Left forelimb (tissue), 1 donor: ENCODE measurements at regions not wholly inside any gene's neighbourhood (a gene's known extent, or its start where the extent isn't known, plus 50 kb on each side); places are given as distances from the start of the nearest gene placed in this dataset.

Experiments
- DNase-seq: peaks from one replicate; pipeline ENCODE4 v3.0.0-alpha.2; 2018; ENCODE audit warnings: low spot score

DNA sequence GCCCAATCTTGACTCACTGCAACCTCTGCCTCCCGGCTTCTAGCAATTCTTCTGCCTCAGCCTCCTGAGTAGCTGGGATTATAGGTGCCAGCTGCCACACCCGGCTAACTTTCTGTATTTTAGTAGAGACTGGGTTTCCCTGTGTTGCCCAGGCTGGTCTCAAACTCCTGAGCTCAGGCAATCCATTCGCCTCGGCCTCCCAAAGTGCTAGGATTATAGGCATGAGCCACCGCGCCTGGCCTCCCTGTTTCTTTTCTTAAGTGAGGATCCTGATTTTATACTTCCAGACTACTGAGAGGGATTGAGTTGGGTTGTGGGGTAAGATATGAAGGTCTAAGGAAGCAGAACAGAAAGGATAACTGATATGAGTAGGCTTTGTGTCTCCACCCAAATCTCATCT lies 106.8 kb downstream of the CNTN3 start:
- no peak for DNase-seq

DNA sequence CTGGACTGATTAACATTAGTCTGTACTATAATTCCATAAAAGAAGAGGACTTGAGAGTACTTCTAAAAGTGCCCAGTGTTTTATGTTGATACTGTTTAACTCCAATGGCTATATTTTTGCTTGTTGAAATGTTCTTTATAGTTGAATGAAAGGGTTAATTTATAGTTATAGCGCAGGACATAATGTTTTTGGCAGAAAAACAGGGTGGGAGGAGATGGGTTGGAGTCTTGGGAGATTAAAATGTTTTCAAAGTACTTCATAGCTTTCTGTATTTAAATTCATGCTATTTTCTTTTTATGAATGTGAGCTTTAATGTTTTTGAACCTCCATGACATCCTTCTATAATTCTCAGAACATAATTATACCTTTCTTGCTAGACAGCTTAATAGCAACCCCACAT lies 108.2 kb downstream of the CNTN3 start:
- no peak for DNase-seq

DNA sequence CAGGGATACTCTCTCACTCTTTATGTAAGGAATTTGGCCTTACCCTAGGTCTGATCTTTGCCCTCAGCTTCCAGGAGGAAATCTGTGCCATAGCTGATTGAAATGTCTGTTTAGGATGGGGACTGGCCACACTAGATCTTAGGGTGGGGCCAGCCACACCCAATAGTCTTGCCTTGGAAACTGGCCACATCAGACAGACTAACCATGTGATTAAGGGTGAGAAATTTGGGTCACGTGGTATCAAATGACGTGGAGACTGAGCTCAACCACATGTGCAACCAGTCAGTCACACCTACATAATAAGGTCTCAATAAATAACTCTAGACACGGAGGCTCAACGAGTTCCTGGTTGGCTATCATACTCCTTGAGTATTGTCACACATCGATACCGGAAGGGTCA lies 113.5 kb downstream of the CNTN3 start:
- DNase-seq, result no peak

DNA sequence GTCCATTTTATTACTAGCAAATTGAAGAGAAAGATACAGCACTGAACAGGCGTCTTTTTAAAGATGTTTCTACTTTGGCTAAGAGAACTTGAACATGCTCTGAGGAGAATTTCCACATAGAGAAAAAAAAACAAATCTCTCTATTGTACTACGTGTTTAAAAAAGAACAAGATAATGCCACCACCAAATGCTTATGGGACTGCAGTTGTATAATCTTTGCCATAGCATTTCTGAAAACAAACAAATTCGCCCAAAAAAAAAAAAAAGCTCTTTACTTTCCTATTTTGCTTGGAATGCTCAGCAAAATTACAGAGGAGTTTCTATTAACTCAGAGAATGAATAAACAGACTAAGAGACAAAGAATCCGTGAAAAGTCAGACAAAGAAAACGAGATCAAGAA lies 114.2 kb downstream of the CNTN3 start:
- DNase-seq, result no peak

DNA sequence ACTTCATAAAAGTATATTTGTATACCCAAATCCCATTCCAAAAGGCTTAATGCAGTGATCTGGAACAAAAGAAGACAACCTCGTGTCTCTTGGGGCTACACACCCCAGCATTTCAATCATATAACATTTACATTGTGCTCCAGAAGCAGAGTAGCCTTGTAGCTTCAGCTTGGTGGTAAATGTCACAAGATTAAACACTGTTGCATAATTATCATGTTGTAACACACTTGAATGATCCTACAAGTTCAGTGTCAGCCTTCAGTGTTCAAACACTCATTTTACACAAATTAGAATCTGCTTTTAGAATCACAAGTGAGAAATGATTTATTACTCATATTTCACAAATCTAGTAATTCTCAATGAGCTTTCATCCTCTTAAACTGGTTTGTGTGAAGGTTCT lies 122.6 kb downstream of the CNTN3 start:
- no peak for DNase-seq

DNA sequence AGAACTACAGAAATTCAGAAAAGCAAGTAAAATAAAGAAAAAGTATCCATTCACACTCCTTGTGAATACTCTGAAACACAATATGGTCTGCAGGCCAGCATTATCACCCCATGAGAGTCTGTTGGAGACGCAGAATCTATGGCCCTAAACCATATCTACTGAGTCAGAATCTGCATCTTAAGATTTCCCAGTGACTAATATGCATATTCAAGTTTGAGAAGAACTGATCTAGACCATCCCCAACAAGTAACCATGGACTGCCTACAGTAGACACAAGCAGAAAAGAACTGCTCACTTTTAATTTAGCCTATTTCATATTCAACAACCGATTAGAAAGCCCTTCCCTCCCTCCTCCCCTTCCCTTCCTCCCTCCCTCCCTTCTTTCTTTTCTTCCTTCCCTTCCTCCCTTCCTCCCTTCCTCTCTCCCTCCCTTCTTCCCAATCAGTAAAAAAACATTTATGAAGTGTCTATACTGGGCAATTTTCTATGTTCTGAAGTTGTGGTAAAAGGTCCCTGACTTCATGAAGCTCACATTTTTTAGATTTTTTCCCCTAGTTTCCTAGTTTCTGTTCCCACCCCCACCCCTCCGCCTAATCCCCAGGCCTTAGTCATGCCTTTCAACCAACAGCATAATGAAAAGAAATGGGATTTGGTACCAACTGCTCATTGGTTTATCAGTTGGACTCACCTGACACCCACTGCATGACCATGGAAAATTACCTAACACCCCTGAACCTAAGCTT lies 125.2 kb downstream of the CNTN3 start:
- no peak for DNase-seq

- no peak for DNase-seq
Observed at GRCh38 chr3:74479915-74480314, 134.5 kb downstream of the CNTN3 start.

DNA sequence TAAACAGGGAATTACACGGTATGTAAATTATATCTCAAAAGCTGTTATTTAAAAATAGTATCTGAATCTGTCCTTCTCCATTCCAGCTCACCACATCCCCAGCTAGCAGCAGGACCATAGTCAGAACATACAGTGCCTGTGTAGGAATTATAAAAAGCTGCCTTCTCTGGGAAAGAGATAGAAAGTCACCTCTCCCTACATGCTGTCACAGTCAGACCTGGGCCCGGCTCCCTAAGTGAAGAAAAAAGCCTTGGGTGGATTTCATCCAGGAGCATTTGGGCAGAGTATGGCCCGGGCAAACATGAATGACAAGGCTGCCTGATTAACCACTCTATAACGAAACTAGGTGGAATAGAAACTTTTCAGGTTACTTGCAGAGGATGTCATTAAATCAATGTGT lies 144.1 kb downstream of the CNTN3 start:
- DNase-seq, result no peak

DNA sequence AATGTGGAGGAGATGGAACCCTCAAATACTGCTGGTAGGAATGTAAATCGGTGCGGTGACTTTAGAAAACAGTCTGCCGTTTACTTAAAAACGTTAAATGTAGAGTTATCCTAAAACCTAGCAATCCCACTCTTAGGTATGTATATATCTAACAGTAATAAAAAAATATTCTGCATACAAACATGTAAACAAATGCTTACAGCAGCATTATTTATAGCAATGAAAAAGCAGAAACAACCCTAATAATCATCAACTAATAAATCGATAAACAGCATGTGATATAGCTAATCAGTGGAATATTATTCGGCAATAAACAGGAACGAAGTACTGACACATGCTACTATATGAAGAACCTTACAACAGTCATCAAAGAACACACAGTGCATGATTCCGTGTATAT lies 144.7 kb downstream of the CNTN3 start:
- DNase-seq, result no peak

DNA sequence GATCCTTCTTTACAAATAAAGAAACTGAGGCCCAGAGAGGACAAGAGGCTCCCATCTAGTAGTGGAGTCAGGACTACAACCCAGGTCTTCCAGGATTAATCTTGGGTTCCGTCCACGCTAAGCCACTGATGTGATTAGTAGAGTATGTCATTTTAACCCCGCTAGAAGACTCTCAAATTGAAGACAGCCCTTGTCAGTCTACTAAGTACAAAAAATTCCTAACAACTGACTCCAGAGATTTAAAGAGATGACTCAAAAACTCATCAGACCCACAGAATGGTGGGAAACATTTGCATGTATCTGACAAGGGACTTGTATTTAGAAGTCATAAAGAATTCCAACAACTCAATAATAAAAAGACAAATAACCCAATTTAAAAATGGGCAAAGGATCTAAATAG lies 145.3 kb downstream of the CNTN3 start:
- no peak for DNase-seq

GRCh38 chr3:74465715-74466410 lies 148.6 kb downstream of the CNTN3 start:
- DNase-seq, result no peak

DNA sequence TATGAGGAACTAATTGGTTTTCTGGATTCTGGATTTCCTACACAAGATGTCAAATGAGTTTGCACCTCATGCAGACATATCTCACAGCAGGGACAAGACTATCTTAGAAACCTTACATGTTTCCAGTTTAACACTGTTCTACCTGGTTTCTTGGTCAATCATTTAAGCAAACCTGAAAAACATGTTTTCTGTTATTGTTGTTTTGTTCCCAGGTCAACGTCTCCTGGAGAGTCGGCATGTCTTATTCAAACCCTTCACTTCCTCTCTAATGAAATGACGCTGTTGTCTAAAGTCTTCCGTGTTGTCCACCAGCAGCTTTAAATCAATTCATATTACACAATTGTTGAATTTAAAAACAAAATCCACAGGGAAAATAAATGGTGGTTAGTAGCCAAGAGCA lies 150.9 kb downstream of the CNTN3 start:
- no peak for DNase-seq

GRCh38 chr3:74456166-74456565 lies 158.3 kb downstream of the CNTN3 start:
- no peak for DNase-seq

DNA sequence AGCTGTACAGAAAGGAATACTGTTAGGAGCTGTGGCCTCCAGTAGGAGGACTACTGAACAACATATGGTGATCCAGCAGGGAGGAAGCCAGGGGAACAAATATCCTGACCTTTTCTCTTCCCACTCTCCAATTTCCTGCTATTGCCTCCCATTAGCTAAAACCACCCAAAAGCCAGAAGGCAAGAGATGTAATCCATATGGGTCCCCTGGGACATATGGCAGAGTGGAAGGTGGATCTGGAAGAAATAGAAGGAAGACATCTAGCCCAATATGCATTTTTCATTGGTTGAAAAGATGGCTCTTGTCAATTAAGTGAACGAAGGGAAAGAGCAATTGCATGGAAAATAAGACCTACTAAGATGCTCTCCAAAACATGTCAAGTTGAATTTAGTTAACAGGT lies 167.2 kb downstream of the CNTN3 start:
- DNase-seq, result no peak

DNA sequence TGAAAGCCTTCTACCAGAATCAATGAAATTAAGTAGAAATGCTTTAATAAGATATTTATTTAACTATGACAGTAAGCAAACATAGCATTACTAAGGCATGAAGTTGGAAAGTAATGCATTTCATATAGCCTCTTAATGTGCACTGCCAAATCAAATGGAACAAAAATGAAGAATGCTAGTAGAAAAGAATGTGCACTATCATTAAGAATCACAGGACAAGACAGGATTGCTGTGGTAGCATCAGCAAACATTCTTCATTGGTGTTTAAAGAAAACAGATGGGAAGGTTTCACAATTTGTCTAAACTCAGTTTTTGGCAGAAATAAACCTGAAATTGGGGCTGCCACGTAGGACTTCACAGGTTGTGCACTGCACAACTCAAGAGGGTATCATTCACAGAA lies 168.9 kb downstream of the CNTN3 start:
- no peak for DNase-seq

DNA sequence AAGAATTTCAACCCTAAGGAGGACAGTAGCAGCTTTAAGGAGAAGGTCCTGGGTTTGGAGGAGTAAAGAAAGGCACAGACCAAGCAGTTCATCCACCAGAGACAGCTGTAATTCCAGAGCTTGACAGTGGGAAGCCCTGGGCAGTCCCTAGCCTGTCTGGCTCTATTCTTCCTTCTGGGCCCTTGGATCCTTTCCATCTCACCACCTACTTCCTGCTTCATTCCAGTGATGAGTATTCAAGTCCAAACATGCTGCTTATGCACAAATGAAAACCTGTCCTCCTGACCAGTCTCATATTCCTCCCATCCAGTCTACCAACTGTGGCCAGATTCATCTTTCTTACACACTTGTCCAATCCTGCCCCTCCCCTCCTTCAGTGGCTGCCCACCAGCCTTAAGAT lies 171.4 kb downstream of the CNTN3 start:
- no peak for DNase-seq

- DNase-seq, result no peak
Observed at GRCh38 chr3:74442683-74443082, 171.8 kb downstream of the CNTN3 start.

GRCh38 chr3:74442068-74442467 lies 172.4 kb downstream of the CNTN3 start:
- DNase-seq, result no peak

- DNase-seq, result no peak
Observed at GRCh38 chr3:74436184-74436583, 178.3 kb downstream of the CNTN3 start.

GRCh38 chr3:74435631-74436030 lies 178.8 kb downstream of the CNTN3 start:
- no peak for DNase-seq

DNA sequence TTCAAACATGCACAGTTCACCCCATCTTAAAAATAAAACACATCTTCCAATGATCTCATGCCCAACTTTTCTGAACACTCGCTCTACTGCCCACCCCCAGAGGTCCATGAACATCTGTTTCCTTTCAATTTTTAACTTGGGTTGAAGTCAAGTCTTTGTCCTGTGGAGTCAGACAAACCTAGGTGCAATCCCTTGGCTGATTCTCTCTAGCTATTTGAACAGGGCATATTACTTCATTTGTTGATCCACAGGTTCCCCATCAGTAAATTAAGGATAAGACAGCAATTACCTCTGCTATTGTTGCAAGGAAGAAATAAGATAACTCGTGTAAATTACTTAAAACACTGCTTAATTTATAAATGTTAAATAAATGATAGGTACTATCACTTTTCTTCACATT lies 180.1 kb downstream of the CNTN3 start:
- no peak for DNase-seq

DNA sequence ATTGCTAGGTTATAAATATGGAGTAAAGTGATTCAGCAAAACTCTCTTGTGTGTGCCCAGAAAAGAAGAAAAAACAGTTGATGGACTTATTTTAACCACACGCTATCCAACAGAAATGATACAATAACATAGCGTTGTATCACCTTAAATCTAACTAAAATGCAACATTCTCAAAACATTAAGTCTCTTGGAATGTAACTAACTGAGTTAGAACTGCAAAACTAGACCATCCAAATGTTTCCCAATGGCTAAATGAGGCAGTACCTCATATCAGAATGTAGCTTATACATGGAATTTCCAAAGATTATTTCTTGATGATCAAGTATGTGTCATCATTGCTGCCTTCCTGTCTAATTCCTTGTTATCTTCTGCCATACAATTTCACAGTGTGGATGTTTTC lies 187.9 kb downstream of the CNTN3 start:
- DNase-seq, result no peak

DNA sequence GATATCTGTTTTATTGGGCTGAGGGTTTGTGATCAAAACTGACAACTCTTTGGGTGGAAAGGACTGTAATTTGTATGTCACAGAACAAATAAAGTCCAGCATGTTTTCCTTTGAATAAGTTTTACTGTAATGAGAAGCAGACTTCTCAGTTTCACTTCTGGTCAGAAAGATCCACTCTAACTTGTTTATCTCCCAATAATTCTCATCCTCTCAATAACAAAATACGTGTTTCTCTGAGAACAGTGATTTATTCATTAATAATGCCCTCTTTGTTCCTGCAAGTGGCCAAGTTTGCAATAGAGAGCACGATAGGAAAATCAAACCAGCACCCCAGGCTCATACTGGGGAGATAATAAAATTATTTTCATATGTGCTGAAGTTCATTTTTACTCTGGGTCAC lies 190.6 kb downstream of the CNTN3 start:
- no peak for DNase-seq

GRCh38 chr3:74420538-74421124 lies 193.8 kb downstream of the CNTN3 start:
- no peak for DNase-seq
